ENCODE measurements at regions not wholly inside any gene's neighbourhood (a gene's known extent, or its start where the extent isn't known, plus 50 kb on each side); places are given as distances from the start of the nearest gene placed in this dataset.
"Not testable (repeated sequence)": the region's sequence is repeated elsewhere in the genome, so short reads cannot be mapped to it uniquely, and the experiment has no call there.

- H3K4me3 ChIP-seq (ENCODE audit: low read length): no peak overlapping the region
- H3K9me3 ChIP-seq (ENCODE audit: low read length): no peaks in the 10 kb centered on the region
- H3K9ac ChIP-seq (ENCODE audit: low read length): no peak overlapping the region
- no peaks in the 10 kb centered on the region for H3K9me2 ChIP-seq (ENCODE audit: insufficient read depth, low read length)
- H3K27ac ChIP-seq (ENCODE audit: low read length): no peak overlapping the region
- no peaks in the 10 kb centered on the region for H4K20me1 ChIP-seq (ENCODE audit: insufficient read depth)
- H3K4me2 ChIP-seq (ENCODE audit: low read length): no peak overlapping the region
- H3F3A ChIP-seq (ENCODE audit: insufficient read depth, low read length, poor library complexity, severe bottlenecking): no peaks in the 10 kb centered on the region
- H3K27me3 ChIP-seq (ENCODE audit: insufficient read depth, low read depth, low read length): no peaks in the 10 kb centered on the region
- H3K79me2 ChIP-seq (replicated peaks; ENCODE audit: insufficient read depth, low read length): no peaks in the 10 kb centered on the region
- TF ChIP-seq RAD21 (conservative IDR thresholded peaks at IDR 0.05): no peak
- no peak for TF ChIP-seq REST (IDR thresholded peaks at IDR 0.05; ENCODE audit: borderline replicate concordance)
- TF ChIP-seq MXI1 (conservative IDR thresholded peaks at IDR 0.05; ENCODE audit: poor library complexity, severe bottlenecking): no peak
- no peak for TF ChIP-seq TAF1 (IDR thresholded peaks at IDR 0.05; ENCODE audit: low read depth)
- TF ChIP-seq SMC3 (conservative IDR thresholded peaks at IDR 0.05; ENCODE audit: poor library complexity): no peak
- no peak overlapping the region for H2AFZ ChIP-seq (ENCODE audit: low read depth, low read length)
- no peaks in the 10 kb centered on the region for H3K36me3 ChIP-seq (ENCODE audit: insufficient read depth, low read length)
Measured at GRCh38 chr3:67064105-67064504, 66.0 kb downstream of the KBTBD8 start.

DNA sequence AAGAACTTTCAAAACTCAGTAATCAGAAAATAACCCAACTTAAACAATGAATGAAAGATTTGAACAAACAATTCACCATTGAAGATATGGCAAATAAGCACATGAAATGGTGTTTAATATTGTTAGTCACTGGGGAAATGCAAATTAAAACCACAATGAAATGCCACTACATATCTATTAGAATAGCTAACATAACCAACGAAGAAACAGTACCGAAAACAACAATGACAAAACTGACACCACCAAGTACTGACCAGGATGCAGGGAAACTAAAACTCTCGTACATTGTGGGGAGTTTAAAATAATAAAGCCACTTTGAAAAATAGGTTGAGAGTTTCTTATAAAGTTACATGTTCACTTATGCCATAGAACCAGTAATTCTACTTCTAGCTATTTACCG, 69.1 kb downstream of the KBTBD8 start:
- no peak overlapping the region for H3K4me2 ChIP-seq (ENCODE audit: low read length)
- H3K4me3 ChIP-seq (ENCODE audit: low read length): no peak overlapping the region
- no peaks in the 10 kb centered on the region for H3K36me3 ChIP-seq (ENCODE audit: insufficient read depth, low read length)
- H3K27me3 ChIP-seq (ENCODE audit: insufficient read depth, low read depth, low read length): no peaks in the 10 kb centered on the region
- TF ChIP-seq TAF1 (IDR thresholded peaks at IDR 0.05; ENCODE audit: low read depth) (no peak), EZH2 (IDR thresholded peaks at IDR 0.05; ENCODE audit: borderline replicate concordance, insufficient read depth, low read length, poor library complexity, severe bottlenecking) (no peak), REST (IDR thresholded peaks at IDR 0.05; ENCODE audit: borderline replicate concordance) (no peak), SMC3 (conservative IDR thresholded peaks at IDR 0.05; ENCODE audit: poor library complexity) (no peak), CTCF (IDR thresholded peaks at IDR 0.05; ENCODE audit: poor library complexity, severe bottlenecking) (no peak), RAD21 (conservative IDR thresholded peaks at IDR 0.05) (no peak), EP300 (conservative IDR thresholded peaks at IDR 0.05; ENCODE audit: poor library complexity, severe bottlenecking) (no peak), MXI1 (conservative IDR thresholded peaks at IDR 0.05; ENCODE audit: poor library complexity, severe bottlenecking) (no peak), POLR2AphosphoS5 (IDR thresholded peaks at IDR 0.05) (no peak)
- H3K9me3 ChIP-seq (ENCODE audit: low read length): no peaks in the 10 kb centered on the region
- H3K79me2 ChIP-seq (replicated peaks; ENCODE audit: insufficient read depth, low read length): no peaks in the 10 kb centered on the region
- no peak overlapping the region for H2AFZ ChIP-seq (ENCODE audit: low read depth, low read length)
- H3K9me2 ChIP-seq (ENCODE audit: insufficient read depth, low read length): no peaks in the 10 kb centered on the region
- H4K20me1 ChIP-seq (ENCODE audit: insufficient read depth): no peaks in the 10 kb centered on the region
- no peak overlapping the region for H3K27ac ChIP-seq (ENCODE audit: low read length)
- H3F3A ChIP-seq (ENCODE audit: insufficient read depth, low read length, poor library complexity, severe bottlenecking): no peaks in the 10 kb centered on the region
- no peak overlapping the region for H3K9ac ChIP-seq (ENCODE audit: low read length)

DNA sequence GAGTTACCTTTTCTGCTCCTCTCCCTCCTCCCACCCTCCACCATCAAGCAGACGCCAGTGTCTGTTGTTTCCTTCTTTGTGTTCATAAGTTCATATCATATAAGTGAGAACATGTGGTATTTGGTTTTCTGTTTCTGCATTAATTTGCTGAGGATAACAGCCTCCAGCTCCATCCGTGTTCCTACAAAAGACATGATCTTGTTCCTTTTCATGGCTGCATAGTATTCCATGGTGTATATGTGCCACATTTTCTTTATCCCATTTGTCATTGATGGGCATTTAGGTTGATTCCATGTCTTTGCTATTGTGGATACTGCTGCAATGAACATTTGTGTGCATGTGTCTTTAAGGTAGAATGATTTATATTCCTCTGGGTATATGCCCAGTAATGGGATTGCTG, 74.5 kb downstream of the KBTBD8 start:
- not testable (repeated sequence) for H2AFZ ChIP-seq (ENCODE audit: low read depth, low read length); H3K27me3 ChIP-seq (ENCODE audit: insufficient read depth, low read depth, low read length); H3K9me2 ChIP-seq (ENCODE audit: insufficient read depth, low read length); H3K4me2 ChIP-seq (ENCODE audit: low read length); H3K9me3 ChIP-seq (ENCODE audit: low read length); H3K9ac ChIP-seq (ENCODE audit: low read length); H3K79me2 ChIP-seq (replicated peaks; ENCODE audit: insufficient read depth, low read length); H4K20me1 ChIP-seq (ENCODE audit: insufficient read depth); H3K4me3 ChIP-seq (ENCODE audit: low read length); H3K27ac ChIP-seq (ENCODE audit: low read length); H3K36me3 ChIP-seq (ENCODE audit: insufficient read depth, low read length); H3F3A ChIP-seq (ENCODE audit: insufficient read depth, low read length, poor library complexity, severe bottlenecking)

Data from neural cell (in vitro differentiated cells).